DND-41 (cell line): ENCODE measurements at regions not wholly inside any gene's neighbourhood (a gene's known extent, or its start where the extent isn't known, plus 50 kb on each side); places are given as distances from the start of the nearest gene placed in this dataset.

ENCODE experiments used
- CTCF ChIP-seq: IDR thresholded peaks from 2 replicates; pipeline ENCODE4 v1.5.1; 2012; ENCODE audit warnings: borderline replicate concordance, low read length, moderate library complexity, mild to moderate bottlenecking; ENCODE audit not compliant: poor library complexity, severe bottlenecking; ENCODE audit errors: extremely low read depth
- EZH2 ChIP-seq: IDR thresholded peaks from 3 replicates; pipeline ENCODE4 v1.6.1; 2012; ENCODE audit warnings: borderline replicate concordance, low read depth, mild to moderate bottlenecking, moderate library complexity, low read length, inconsistent platforms; ENCODE audit not compliant: severe bottlenecking

GRCh38 chr9:87109231-87109631 is 161.9 kb upstream of the GAS1 start:
- no peak for TF ChIP-seq CTCF
- no peak for TF ChIP-seq EZH2
